Stimulated activated naive CD8-positive, alpha-beta T cell treated with anti-CD3 and anti-CD28 coated beads, Interleukin-15, amount 100 ng/mL, for 72 hours (primary cell): ENCODE measurements at regions not wholly inside any gene's neighbourhood (a gene's known extent, or its start where the extent isn't known, plus 50 kb on each side); places are given as distances from the start of the nearest gene placed in this dataset.
A peak's percentile ranks its signal among the peaks of the same experiment; 100 is the strongest.

Source experiments
- ATAC-seq: fragments of 150-1000 bp; cut with Tn5 transposase; 2 replicates; pipeline ENCODE4 v1.10.0; 2021; ENCODE audit warnings: mild to moderate bottlenecking, moderate library complexity
- DNase-seq, 2 donors: peaks; one replicate each; pipeline ENCODE4 v3.0.0; 2021 to 2022
- H3K27ac Mint-ChIP-seq, 2 donors: one replicate each; pipeline ENCODE4 v1.8.0; 2022; ENCODE audit warnings: mild to moderate bottlenecking in 2 of 2, mixed read lengths in 2 of 2, moderate library complexity in 2 of 2
- H3K27me3 Mint-ChIP-seq: one replicate; pipeline ENCODE4 v1.8.0; 2022; ENCODE audit warnings: mixed read lengths
- H3K4me1 Mint-ChIP-seq: one replicate; pipeline ENCODE4 v1.8.0; 2022; ENCODE audit warnings: mild to moderate bottlenecking, mixed read lengths
- H3K4me3 Mint-ChIP-seq, 2 donors: one replicate each; pipeline ENCODE4 v1.8.0; 2022; ENCODE audit warnings: mild to moderate bottlenecking in 2 of 2, mixed read lengths in 2 of 2, moderate library complexity in 1 of 2
- H3K9me3 Mint-ChIP-seq, 2 donors: one replicate each; pipeline ENCODE4 v1.8.0; 2022; ENCODE audit warnings: mixed read lengths in 2 of 2

GRCh38 chr14:51442513-51443175 lies 202.6 kb downstream of the TMX1 start:
- no peaks in the 10 kb centered on the region for H3K9me3 Mint-ChIP-seq
- H3K4me3 Mint-ChIP-seq: no peak overlapping the region
- peaks cover 33% of the 10 kb centered on the region for H3K27me3 Mint-ChIP-seq
- no peaks in the 10 kb centered on the region for H3K4me1 Mint-ChIP-seq
- H3K27ac Mint-ChIP-seq: no peak overlapping the region
- ATAC-seq: no peak
- DNase-seq: no peak

DNA sequence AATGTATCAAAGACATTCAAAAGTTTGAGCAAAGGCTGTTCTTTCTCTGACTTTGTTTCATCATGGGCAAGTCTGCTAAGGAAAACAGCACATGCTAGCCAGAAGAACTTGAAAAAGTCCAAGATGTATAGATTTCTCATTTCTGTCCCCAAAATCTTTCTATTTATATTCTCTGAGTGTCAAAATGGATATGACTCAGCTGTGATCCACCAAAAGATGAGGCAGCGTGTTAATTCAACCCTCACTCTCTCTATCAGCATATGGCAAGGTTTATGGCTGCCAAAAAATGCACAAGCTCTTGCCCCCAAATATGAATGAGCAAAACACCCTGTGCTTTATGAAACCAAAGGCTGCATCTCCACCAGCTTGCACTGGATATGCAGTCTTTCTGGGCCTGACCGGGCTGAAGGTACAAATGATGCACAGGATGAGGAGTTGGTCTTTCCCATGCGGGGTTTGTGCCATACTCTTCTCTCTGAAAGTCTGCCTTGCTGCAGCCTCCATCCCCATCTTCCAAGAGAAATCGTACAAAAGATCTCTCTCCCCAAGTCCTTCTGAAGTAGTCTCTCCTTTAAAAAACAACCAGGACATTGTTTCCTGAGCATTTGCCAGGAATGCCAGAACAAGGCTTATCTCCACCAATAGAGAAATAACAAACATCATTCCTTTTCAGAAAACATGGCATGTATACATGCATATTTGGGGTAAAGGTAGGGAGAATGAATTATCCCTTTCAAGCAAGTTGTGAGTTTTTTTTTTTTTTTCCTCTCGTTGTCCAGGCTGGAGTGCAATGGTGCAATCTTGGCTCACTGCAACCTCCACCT lies 203.4 kb downstream of the TMX1 start:
- ATAC-seq (no peak), DNase-seq (no peak)
- Mint-ChIP-seq H3K27ac (no peak overlapping the region), H3K27me3 (peaks cover 37% of the 10 kb centered on the region), H3K9me3 (no peaks in the 10 kb centered on the region), H3K4me3 (no peak overlapping the region), H3K4me1 (no peaks in the 10 kb centered on the region)

- Mint-ChIP-seq H3K4me3 (no peak overlapping the region), H3K4me1 (no peaks in the 10 kb centered on the region), H3K9me3 (no peaks in the 10 kb centered on the region), H3K27ac (no peak overlapping the region), H3K27me3 (peaks cover 37% of the 10 kb centered on the region)
- ATAC-seq (no peak), DNase-seq (no peak)
These were observed 204.4 kb downstream of the TMX1 start for GRCh38 chr14:51444353-51445000.

- Mint-ChIP-seq H3K4me3 (no peak overlapping the region), H3K27me3 (peaks cover 37% of the 10 kb centered on the region), H3K27ac (no peak overlapping the region), H3K9me3 (no peaks in the 10 kb centered on the region), H3K4me1 (no peaks in the 10 kb centered on the region)
- DNase-seq: no peak
- ATAC-seq: no peak
These were observed 204.9 kb downstream of the TMX1 start for GRCh38 chr14:51445001-51445390.

DNA sequence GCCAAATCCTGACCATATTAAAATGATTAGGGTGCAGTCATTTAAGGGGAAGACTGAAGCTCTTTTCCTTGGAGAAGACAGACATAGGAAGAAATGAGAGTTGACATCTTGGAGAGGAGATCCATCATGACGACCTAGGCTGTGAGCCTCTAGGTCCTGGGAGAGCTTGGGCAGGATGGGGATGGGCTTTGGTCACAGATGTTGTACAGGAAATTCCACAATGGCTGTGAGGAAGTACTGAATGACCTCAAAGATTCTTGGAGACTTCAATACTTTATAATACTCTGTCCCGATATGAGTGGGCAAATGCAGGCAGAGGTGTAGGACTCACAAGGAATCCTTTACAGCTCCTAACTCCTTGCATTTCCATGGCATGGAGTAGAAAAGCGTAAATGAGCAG lies 204.9 kb upstream of the FRMD6 start:
- no peaks in the 10 kb centered on the region for H3K4me1 Mint-ChIP-seq
- no peaks in the 10 kb centered on the region for H3K9me3 Mint-ChIP-seq
- peaks cover 37% of the 10 kb centered on the region for H3K27me3 Mint-ChIP-seq
- no peak for DNase-seq
- H3K4me3 Mint-ChIP-seq: no peak overlapping the region
- no peak for ATAC-seq
- H3K27ac Mint-ChIP-seq: no peak overlapping the region

- Mint-ChIP-seq H3K4me1 (no peaks in the 10 kb centered on the region), H3K9me3 (no peaks in the 10 kb centered on the region), H3K27ac (peak overlapping the region in 1 of 2 donors; percentile 42), H3K4me3 (no peak overlapping the region), H3K27me3 (peaks cover 37% of the 10 kb centered on the region)
- ATAC-seq: no peak
- no peak for DNase-seq
These were observed 204.3 kb upstream of the FRMD6 start for GRCh38 chr14:51447411-51447810.

DNA sequence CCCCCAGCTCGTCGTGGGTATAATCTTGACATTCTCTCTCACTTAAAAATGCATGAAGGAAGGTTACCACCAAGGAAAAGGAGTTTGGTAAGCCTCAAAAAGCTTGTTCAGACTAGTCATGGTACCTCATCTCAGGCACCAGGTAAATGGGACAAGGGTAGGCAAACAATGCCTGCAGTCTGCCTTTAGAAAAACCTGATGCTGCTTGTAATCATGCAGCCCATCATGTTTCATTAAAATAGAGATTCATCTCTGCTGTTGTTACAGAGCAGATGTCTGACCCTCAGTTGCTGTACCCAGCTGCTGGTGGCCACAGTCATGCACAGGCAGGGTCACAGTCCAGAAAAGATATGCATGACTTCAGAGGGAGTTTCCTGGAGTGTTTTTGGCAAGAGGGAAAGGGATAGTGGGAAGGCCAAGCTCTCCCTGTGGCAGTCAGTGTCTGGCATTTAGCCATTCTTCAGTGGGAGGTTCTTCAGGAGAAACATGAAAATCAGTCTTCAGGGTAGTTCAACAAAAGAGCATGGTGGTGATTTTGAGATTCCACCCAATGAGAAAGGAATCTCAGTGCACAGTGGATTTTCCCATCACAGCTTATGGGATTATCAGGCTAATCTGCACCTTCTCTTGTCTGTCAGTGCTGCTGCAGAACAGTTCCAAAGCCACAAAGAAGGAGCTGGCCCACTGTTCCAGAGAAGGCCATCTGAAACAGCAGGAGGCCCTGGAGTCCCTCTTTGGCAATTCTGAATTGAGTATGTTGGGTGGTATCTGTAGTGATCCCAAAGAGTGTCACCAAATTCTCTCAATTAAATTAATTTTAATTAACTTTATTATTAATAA lies 202.7 kb upstream of the FRMD6 start:
- Mint-ChIP-seq H3K9me3 (no peaks in the 10 kb centered on the region), H3K27me3 (peaks cover 20% of the 10 kb centered on the region), H3K4me3 (no peak overlapping the region), H3K4me1 (no peaks in the 10 kb centered on the region), H3K27ac (no peak overlapping the region)
- ATAC-seq (no peak), DNase-seq (no peak)

- no peak overlapping the region for H3K4me3 Mint-ChIP-seq
- H3K4me1 Mint-ChIP-seq: no peaks in the 10 kb centered on the region
- ATAC-seq (no peak), DNase-seq (no peak)
- H3K27ac Mint-ChIP-seq: peak overlapping the region in 1 of 2 donors; percentile 23
- peaks cover 16% of the 10 kb centered on the region for H3K27me3 Mint-ChIP-seq
- no peaks in the 10 kb centered on the region for H3K9me3 Mint-ChIP-seq
These were observed 202.0 kb upstream of the FRMD6 start for GRCh38 chr14:51449681-51450080.

- Mint-ChIP-seq H3K27ac (no peak overlapping the region), H3K4me3 (no peak overlapping the region), H3K9me3 (no peaks in the 10 kb centered on the region), H3K27me3 (peaks cover 8% of the 10 kb centered on the region), H3K4me1 (no peaks in the 10 kb centered on the region)
- DNase-seq: no peak
- no peak for ATAC-seq
These were observed 200.1 kb upstream of the FRMD6 start for GRCh38 chr14:51451561-51451960.

- DNase-seq (no peak), ATAC-seq (no peak)
- H3K27ac Mint-ChIP-seq: no peak overlapping the region
- H3K27me3 Mint-ChIP-seq: no peaks in the 10 kb centered on the region
- H3K4me3 Mint-ChIP-seq: no peak overlapping the region
- H3K4me1 Mint-ChIP-seq: no peaks in the 10 kb centered on the region
- no peaks in the 10 kb centered on the region for H3K9me3 Mint-ChIP-seq
These were observed 197.8 kb upstream of the FRMD6 start for GRCh38 chr14:51453869-51454268.

DNA sequence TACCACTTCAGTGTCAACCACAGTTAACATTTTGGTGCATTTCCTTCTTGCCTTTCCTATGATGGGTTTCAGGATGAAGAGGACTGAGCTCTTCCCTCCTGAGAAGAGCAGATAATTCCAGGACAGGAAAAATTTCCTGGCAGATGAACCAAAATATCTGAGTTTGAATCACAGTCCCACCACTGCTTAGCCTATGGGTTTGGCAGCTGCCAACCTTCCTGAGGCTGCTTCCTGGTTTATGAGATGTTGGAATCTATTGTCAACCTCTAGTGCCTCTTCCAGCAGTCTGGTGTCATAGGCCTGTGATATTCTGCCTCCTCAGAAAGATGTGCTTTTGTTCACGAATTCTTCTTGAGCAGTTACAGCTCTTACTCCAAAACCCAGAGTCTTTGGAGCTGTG lies 197.4 kb upstream of the FRMD6 start:
- ATAC-seq (no peak), DNase-seq (no peak)
- H3K27me3 Mint-ChIP-seq: no peaks in the 10 kb centered on the region
- no peak overlapping the region for H3K4me3 Mint-ChIP-seq
- no peaks in the 10 kb centered on the region for H3K9me3 Mint-ChIP-seq
- H3K4me1 Mint-ChIP-seq: no peaks in the 10 kb centered on the region
- no peak overlapping the region for H3K27ac Mint-ChIP-seq

GRCh38 chr14:51455041-51455835 lies 196.5 kb upstream of the FRMD6 start:
- ATAC-seq (no peak), DNase-seq (no peak)
- H3K4me1 Mint-ChIP-seq: no peaks in the 10 kb centered on the region
- no peak overlapping the region for H3K4me3 Mint-ChIP-seq
- H3K27ac Mint-ChIP-seq: no peak overlapping the region
- H3K9me3 Mint-ChIP-seq: no peaks in the 10 kb centered on the region
- no peaks in the 10 kb centered on the region for H3K27me3 Mint-ChIP-seq

DNA sequence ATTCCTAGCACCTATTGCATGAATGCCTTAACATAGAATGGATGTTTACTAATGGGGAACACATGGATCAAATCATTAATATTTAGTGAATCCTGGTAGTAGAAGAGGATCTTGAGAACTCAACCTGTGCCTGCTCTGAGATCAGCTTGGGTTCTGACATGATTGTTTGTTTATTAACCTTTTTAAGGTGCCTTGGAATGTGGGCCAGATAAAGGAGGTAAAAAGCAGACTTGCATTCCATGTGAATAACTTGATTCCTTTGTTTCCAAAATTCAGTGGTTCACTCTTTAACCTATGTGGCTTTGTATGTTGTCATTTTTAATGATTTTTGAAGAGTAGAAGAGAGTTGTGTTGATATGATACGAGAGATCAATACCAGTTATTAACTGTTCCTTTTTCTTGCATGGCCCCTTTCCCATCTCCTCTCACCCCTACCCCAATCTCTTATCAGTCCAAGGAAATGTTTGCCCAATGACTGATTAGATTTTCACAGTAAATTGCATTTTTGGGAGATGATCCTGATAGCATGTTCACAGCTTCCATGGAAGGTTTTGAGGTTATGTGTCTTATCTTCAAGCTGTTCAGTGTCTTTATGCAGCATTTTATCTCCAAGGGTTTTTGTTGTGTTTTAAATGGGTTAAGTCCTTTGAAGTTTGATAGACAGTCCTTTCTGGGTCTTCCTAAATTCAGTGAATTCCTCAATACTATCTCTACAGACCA lies 193.7 kb upstream of the FRMD6 start:
- DNase-seq: no peak
- no peak overlapping the region for H3K27ac Mint-ChIP-seq
- no peaks in the 10 kb centered on the region for H3K27me3 Mint-ChIP-seq
- H3K9me3 Mint-ChIP-seq: no peaks in the 10 kb centered on the region
- H3K4me3 Mint-ChIP-seq: no peak overlapping the region
- no peaks in the 10 kb centered on the region for H3K4me1 Mint-ChIP-seq
- ATAC-seq: no peak

DNA sequence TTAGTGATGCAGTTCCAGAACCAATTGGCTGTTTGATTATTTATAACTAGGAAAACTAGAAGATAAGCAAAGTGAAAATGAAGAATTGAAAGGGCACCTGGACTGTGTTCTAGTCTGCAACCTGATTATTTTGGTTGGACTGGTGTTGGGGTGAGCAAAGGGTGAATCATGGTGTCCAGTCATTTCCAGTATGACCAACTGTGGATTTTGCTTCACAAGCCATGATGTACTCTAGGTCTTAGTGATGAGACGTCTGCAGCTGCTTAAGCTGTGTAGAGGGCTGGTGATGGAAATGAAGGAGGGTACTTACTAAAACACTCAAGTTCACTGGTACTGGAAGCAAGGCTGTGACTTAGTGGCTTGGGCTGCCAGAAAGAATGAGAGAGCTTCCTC lies 193.2 kb upstream of the FRMD6 start:
- H3K4me1 Mint-ChIP-seq: no peaks in the 10 kb centered on the region
- H3K9me3 Mint-ChIP-seq: no peaks in the 10 kb centered on the region
- no peak for DNase-seq
- H3K4me3 Mint-ChIP-seq: no peak overlapping the region
- no peaks in the 10 kb centered on the region for H3K27me3 Mint-ChIP-seq
- no peak for ATAC-seq
- H3K27ac Mint-ChIP-seq: no peak overlapping the region
